Astrocyte (in vitro differentiated cells and primary cell): ENCODE measurements at regions not wholly inside any gene's neighbourhood (a gene's known extent, or its start where the extent isn't known, plus 50 kb on each side); places are given as distances from the start of the nearest gene placed in this dataset.

Experiments
- DNase-seq: peaks from one replicate; pipeline ENCODE4 v3.0.0-alpha.2; 2010; ENCODE audit warnings: low read depth
- FAIRE-seq: peaks from 2 replicates; lab custom pipeline; 2011; peaks lifted over from hg19 to GRCh38; lab: Jason Lieb, UNC
- H2AFZ ChIP-seq: 2 replicates; pipeline ENCODE4 v1.6.0; 2012; ENCODE audit warnings: low read depth, low read length, inconsistent platforms
- H3K27ac ChIP-seq: 2 replicates; pipeline ENCODE4 v1.5.1; 2011; ENCODE audit warnings: low read depth, low read length, inconsistent platforms
- H3K27me3 ChIP-seq: 2 replicates; pipeline ENCODE4 v1.6.0; 2011; ENCODE audit warnings: low read length, inconsistent platforms; ENCODE audit not compliant: insufficient read depth
- H3K36me3 ChIP-seq: 2 replicates; pipeline ENCODE4 v1.5.1; 2011; ENCODE audit warnings: low read length, inconsistent platforms; ENCODE audit not compliant: insufficient read depth
- H3K4me1 ChIP-seq: 2 replicates; pipeline ENCODE4 v1.5.1; 2011; ENCODE audit warnings: low read length, inconsistent platforms; ENCODE audit not compliant: insufficient read depth
- H3K4me2 ChIP-seq: 2 replicates; pipeline ENCODE4 v1.6.0; 2012; ENCODE audit warnings: low read length, inconsistent platforms
- H3K4me3 ChIP-seq: 2 replicates; pipeline ENCODE4 v1.5.1; 2011; ENCODE audit warnings: low read depth, mild to moderate bottlenecking, low read length, inconsistent platforms; ENCODE audit not compliant: insufficient read depth
- H3K79me2 ChIP-seq: 2 replicates; pipeline ENCODE4 v1.6.0; 2012; ENCODE audit warnings: mild to moderate bottlenecking, low read length, inconsistent platforms; ENCODE audit not compliant: insufficient read depth
- H3K9ac ChIP-seq: 2 replicates; pipeline ENCODE4 v1.6.0; 2012; ENCODE audit warnings: mild to moderate bottlenecking, low read length, inconsistent platforms
- H3K9me3 ChIP-seq: 2 replicates; pipeline ENCODE4 v1.5.1; 2012; ENCODE audit warnings: low read depth, mild to moderate bottlenecking, low read length, inconsistent platforms; ENCODE audit not compliant: insufficient read depth
- H4K20me1 ChIP-seq: 2 replicates; pipeline ENCODE4 v1.6.0; 2012; ENCODE audit warnings: low read length, inconsistent platforms; ENCODE audit not compliant: insufficient read depth
- H3K27ac Mint-ChIP-seq: one replicate; pipeline ENCODE4 v1.8.0; 2021; ENCODE audit warnings: mild to moderate bottlenecking, mixed read lengths; ENCODE audit not compliant: unreplicated experiment
- H3K27me3 Mint-ChIP-seq: one replicate; pipeline ENCODE4 v1.8.0; 2021; ENCODE audit warnings: low read depth, mixed read lengths; ENCODE audit not compliant: unreplicated experiment
- H3K36me3 Mint-ChIP-seq: one replicate; pipeline ENCODE4 v1.8.0; 2021; ENCODE audit warnings: low read depth, mixed read lengths; ENCODE audit not compliant: unreplicated experiment
- H3K4me1 Mint-ChIP-seq: one replicate; pipeline ENCODE4 v1.8.0; 2021; ENCODE audit warnings: low read depth, mixed read lengths; ENCODE audit not compliant: unreplicated experiment
- H3K4me3 Mint-ChIP-seq: one replicate; pipeline ENCODE4 v1.8.0; 2021; ENCODE audit warnings: mild to moderate bottlenecking, moderate library complexity, mixed read lengths; ENCODE audit not compliant: unreplicated experiment
- H3K9me3 Mint-ChIP-seq: one replicate; pipeline ENCODE4 v1.8.0; 2021; ENCODE audit warnings: mild to moderate bottlenecking, mixed read lengths; ENCODE audit not compliant: unreplicated experiment
- EZH2 ChIP-seq: IDR thresholded peaks from 2 replicates; pipeline ENCODE4 v1.6.1; 2012; ENCODE audit warnings: mild to moderate bottlenecking, low read length, inconsistent platforms; ENCODE audit not compliant: insufficient read depth
- TF ChIP-seq, protein P1 (sequence below): IDR thresholded peaks from 2 replicates; pipeline ENCODE4 v1.5.1; 2011; ENCODE audit warnings: low read depth, mild to moderate bottlenecking, inconsistent platforms, low read length, moderate library complexity; ENCODE audit not compliant: insufficient read depth

DNA sequence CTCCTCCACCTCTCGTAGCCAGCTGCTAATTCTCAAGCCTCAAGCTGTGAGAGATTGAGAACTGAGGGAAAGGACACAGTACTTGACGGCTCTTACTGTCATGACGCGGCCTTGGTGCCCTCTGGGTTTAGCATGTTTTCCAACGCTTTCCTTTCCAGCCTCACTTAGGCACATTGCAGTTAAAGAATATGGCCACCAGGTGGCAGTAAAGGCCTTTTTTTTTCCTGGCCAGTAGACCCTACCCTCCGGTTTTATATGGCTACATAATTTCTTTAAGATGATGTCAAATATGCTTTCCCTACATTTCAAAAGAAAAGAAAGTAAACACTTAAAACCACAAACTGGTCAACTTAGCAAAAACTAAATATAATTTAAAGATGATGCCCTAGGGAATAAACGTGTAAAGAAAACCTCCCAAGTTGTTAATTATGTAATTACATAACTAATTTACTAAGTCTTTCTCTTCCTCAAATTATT lies 56.8 kb upstream of the PRDX6 start:
- H3K4me2 ChIP-seq: peak overlapping the region; percentile 46
- H3K4me3 ChIP-seq: no peak overlapping the region
- peak; percentile 50 for DNase-seq
- FAIRE-seq: peak; percentile 9
- no peak overlapping the region for H3K27ac Mint-ChIP-seq
- H3K9me3 ChIP-seq: no peaks in the 10 kb centered on the region
- peak overlapping the region; percentile 50 for H3K4me3 Mint-ChIP-seq
- no peak overlapping the region for H3K27ac ChIP-seq
- H4K20me1 ChIP-seq: no peaks in the 10 kb centered on the region
- H3K9ac ChIP-seq: peak overlapping the region; percentile 25
- peaks cover 16% of the 10 kb centered on the region for H3K4me1 Mint-ChIP-seq
- no peaks in the 10 kb centered on the region for H3K79me2 ChIP-seq
- H3K27me3 ChIP-seq: no peaks in the 10 kb centered on the region
- H3K4me1 ChIP-seq: peaks cover 14% of the 10 kb centered on the region
- H3K9me3 Mint-ChIP-seq: no peaks in the 10 kb centered on the region
- H3K36me3 Mint-ChIP-seq: peaks cover 11% of the 10 kb centered on the region
- TF ChIP-seq, protein P1, sequence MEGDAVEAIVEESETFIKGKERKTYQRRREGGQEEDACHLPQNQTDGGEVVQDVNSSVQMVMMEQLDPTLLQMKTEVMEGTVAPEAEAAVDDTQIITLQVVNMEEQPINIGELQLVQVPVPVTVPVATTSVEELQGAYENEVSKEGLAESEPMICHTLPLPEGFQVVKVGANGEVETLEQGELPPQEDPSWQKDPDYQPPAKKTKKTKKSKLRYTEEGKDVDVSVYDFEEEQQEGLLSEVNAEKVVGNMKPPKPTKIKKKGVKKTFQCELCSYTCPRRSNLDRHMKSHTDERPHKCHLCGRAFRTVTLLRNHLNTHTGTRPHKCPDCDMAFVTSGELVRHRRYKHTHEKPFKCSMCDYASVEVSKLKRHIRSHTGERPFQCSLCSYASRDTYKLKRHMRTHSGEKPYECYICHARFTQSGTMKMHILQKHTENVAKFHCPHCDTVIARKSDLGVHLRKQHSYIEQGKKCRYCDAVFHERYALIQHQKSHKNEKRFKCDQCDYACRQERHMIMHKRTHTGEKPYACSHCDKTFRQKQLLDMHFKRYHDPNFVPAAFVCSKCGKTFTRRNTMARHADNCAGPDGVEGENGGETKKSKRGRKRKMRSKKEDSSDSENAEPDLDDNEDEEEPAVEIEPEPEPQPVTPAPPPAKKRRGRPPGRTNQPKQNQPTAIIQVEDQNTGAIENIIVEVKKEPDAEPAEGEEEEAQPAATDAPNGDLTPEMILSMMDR: peak; percentile 94
- TF ChIP-seq EZH2: no peak
- no peaks in the 10 kb centered on the region for H3K27me3 Mint-ChIP-seq
- H3K36me3 ChIP-seq: no peaks in the 10 kb centered on the region
- H2AFZ ChIP-seq: peak overlapping the region; percentile 72

DNA sequence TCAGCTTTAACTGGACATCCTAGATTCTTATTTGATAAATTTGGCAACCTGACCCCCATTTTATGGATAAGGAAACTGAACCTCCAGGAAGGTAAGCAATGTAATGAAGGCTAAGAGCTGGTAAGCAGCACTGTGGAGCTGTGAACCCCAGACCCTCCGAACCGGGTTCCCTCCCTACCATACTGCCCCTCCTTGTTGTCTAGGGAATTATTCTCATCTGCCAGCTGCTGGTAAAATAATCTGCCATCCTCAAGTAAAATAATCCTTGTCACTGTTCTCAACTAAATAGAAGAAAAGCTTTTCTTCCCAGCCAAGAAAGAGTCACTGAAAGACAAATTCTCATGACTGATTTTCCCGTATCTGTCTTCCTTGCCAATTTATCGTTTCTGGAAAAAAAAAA lies 55.8 kb upstream of the PRDX6 start:
- no peak overlapping the region for H3K27ac Mint-ChIP-seq

DNA sequence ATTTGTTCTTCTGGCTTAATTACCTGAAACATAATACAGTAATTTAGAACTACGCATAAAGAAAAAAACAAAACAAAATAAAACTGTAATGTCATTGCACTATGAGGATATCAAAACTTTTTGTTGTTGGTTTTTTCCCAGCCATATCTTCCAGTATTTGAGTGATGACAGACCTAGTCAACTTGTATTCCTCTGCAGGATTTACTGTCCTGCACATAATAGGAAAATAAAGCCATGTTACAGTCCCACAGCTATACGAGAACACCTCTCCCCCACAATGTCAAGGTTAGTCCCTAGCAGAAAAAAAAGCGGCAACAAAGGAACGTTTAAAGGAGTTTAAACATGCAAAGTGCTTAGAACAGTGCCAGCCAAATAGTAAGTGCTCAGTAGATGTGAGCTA lies 55.3 kb upstream of the PRDX6 start:
- FAIRE-seq: no peak

More for the DNA sequence above, 55.8 kb upstream of the PRDX6 start:
- no peak for DNase-seq
- no peak overlapping the region for H3K9ac ChIP-seq
- no peak overlapping the region for H3K4me2 ChIP-seq
- no peak overlapping the region for H3K27ac ChIP-seq
- no peak for FAIRE-seq
- peaks cover 14% of the 10 kb centered on the region for H3K4me1 ChIP-seq
- H3K36me3 ChIP-seq: no peaks in the 10 kb centered on the region
- H3K79me2 ChIP-seq: no peaks in the 10 kb centered on the region
- Mint-ChIP-seq H3K27me3 (no peaks in the 10 kb centered on the region), H3K9me3 (no peaks in the 10 kb centered on the region), H3K4me3 (no peak overlapping the region), H3K36me3 (peaks cover 7% of the 10 kb centered on the region), H3K4me1 (peaks cover 20% of the 10 kb centered on the region)
- no peak for TF ChIP-seq EZH2
- TF ChIP-seq, protein P1: no peak
- no peak overlapping the region for H2AFZ ChIP-seq
- H4K20me1 ChIP-seq: no peaks in the 10 kb centered on the region
- no peaks in the 10 kb centered on the region for H3K9me3 ChIP-seq
- H3K4me3 ChIP-seq: no peak overlapping the region
- H3K27me3 ChIP-seq: no peaks in the 10 kb centered on the region

More for the DNA sequence above, 55.3 kb upstream of the PRDX6 start:
- Mint-ChIP-seq H3K36me3 (peaks cover 7% of the 10 kb centered on the region), H3K27ac (no peak overlapping the region), H3K4me1 (peaks cover 20% of the 10 kb centered on the region), H3K27me3 (no peaks in the 10 kb centered on the region), H3K4me3 (no peak overlapping the region), H3K9me3 (no peaks in the 10 kb centered on the region)
- H3K79me2 ChIP-seq: no peaks in the 10 kb centered on the region
- TF ChIP-seq EZH2: no peak
- TF ChIP-seq, protein P1: no peak
- H3K9ac ChIP-seq: no peak overlapping the region
- H3K4me3 ChIP-seq: no peak overlapping the region
- H2AFZ ChIP-seq: no peak overlapping the region
- no peaks in the 10 kb centered on the region for H3K27me3 ChIP-seq
- H4K20me1 ChIP-seq: no peaks in the 10 kb centered on the region
- H3K4me1 ChIP-seq: peaks cover 14% of the 10 kb centered on the region
- H3K4me2 ChIP-seq: no peak overlapping the region
- no peaks in the 10 kb centered on the region for H3K36me3 ChIP-seq
- no peaks in the 10 kb centered on the region for H3K9me3 ChIP-seq
- DNase-seq: no peak
- no peak overlapping the region for H3K27ac ChIP-seq
